ENCODE measurements at regions not wholly inside any gene's neighbourhood (a gene's known extent, or its start where the extent isn't known, plus 50 kb on each side); places are given as distances from the start of the nearest gene placed in this dataset.

DNA sequence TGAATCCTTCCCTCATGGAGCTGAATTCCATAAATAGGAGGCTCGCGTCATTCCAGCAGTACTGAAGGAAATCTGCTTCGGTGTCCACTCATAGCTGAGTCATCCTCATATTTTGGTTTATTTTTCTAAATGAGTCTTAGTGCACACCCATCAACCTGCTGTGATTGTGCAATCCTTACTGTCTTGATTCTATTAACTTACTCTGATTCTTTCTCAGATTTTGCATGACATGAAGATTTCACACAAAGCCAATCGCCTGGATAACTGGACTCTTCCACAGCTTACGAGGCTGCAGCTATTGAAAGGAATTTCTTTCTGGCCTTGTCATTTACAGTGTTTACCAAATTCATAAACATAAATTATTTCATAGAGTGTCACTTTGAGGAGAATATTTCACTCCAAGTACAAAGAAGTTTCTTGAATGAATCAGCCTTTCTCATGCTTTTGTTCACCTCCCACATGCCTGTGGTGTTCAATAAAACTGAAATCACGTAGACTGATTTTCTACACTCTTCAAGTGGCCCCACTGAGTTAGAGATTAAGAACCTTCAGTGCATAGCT is 207.6 kb upstream of the SLITRK2 start:
- Histone ChIP-seq H3K4me1 (no peaks in the 10 kb centered on the region), H3K9me3 (no peaks in the 10 kb centered on the region), H3K27ac (no peak overlapping the region), H3K36me3 (no peaks in the 10 kb centered on the region), H3K27me3 (no peaks in the 10 kb centered on the region), H3K4me3 (no peak overlapping the region)
- intact Hi-C loops (cut with DNase I; ENCODE audit: low total_unique reads) = no loop called here
- TF ChIP-seq, protein P1, sequence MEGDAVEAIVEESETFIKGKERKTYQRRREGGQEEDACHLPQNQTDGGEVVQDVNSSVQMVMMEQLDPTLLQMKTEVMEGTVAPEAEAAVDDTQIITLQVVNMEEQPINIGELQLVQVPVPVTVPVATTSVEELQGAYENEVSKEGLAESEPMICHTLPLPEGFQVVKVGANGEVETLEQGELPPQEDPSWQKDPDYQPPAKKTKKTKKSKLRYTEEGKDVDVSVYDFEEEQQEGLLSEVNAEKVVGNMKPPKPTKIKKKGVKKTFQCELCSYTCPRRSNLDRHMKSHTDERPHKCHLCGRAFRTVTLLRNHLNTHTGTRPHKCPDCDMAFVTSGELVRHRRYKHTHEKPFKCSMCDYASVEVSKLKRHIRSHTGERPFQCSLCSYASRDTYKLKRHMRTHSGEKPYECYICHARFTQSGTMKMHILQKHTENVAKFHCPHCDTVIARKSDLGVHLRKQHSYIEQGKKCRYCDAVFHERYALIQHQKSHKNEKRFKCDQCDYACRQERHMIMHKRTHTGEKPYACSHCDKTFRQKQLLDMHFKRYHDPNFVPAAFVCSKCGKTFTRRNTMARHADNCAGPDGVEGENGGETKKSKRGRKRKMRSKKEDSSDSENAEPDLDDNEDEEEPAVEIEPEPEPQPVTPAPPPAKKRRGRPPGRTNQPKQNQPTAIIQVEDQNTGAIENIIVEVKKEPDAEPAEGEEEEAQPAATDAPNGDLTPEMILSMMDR (IDR thresholded peaks at IDR 0.05) = no peak
- DNase-seq = no peak

DNA sequence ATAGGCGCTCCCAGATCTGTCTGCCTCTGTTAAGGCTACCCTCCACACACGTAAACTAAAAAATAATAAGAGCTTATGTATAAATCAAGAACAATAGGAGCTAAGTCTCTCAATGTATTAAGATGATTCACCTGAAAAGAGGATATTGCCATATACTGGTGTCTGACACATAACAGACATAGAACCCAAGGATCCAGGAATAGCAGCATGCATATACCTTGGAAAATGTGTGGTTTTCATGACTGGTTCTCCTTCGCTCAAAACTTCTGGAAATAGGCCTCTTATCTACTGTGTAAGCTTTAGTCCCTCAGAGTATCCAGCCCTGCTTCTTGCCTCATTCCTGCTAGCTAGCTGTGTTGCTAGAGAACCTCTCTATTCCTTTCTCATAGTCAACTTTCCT is 203.7 kb upstream of the SLITRK2 start:
- intact Hi-C loops (cut with DNase I; ENCODE audit: low total_unique reads) = no loop called here
- Histone ChIP-seq H3K27me3 (no peaks in the 10 kb centered on the region), H3K27ac (no peak overlapping the region), H3K4me3 (no peak overlapping the region), H3K4me1 (no peaks in the 10 kb centered on the region), H3K36me3 (no peaks in the 10 kb centered on the region), H3K9me3 (peaks cover 0 to 3% (median 0%) of the 10 kb centered on the region in 3 donors)
- DNase-seq = no peak
- TF ChIP-seq, protein P1 (IDR thresholded peaks at IDR 0.05) = no peak

DNA sequence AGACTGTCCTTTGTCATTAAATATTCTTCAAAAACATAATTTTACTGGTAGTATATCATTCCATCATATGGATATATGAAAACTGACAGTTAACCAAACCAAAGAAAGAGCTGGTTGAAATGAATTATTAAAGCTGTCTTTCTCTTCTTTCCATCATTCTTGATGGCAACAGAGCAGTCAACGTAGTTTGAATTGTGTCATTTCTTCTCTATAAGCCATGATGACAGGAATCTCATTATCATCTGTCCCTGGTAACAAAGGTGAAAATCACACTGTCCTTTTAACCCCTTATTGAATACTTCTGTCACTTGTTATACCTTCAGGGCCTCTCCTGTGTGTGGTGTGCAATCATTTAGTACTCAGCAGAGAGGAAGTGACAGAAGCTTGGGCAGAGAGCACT is 197.0 kb upstream of the SLITRK2 start:
- intact Hi-C loops (cut with DNase I; ENCODE audit: low total_unique reads) = no loop called here
- no peak overlapping the region for H3K4me3 ChIP-seq
- no peak for DNase-seq
- H3K4me1 ChIP-seq = no peaks in the 10 kb centered on the region
- H3K27me3 ChIP-seq = no peaks in the 10 kb centered on the region
- no peaks in the 10 kb centered on the region for H3K36me3 ChIP-seq
- peaks cover 0 to 3% (median 0%) of the 10 kb centered on the region in 3 donors for H3K9me3 ChIP-seq
- TF ChIP-seq, protein P1 (IDR thresholded peaks at IDR 0.05) = no peak
- no peak overlapping the region for H3K27ac ChIP-seq

DNA sequence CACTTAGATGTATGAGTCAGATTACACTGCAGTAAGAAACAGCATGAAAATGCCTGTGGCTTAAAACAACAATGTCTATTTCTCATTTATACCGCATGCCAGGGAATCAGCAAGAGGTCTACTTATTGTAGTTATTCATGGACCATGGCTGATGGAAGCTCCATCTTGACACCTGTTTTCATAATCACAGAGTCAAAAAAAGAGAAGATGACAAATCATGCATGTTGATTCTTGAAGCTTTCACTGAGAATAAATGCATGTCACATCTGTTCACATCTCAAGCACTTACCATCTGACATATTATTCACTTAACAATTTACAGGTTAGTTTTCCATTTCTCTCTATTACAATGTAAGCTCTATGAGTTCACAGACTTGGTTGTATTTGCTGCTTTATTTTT is 194.2 kb upstream of the SLITRK2 start:
- intact Hi-C loops (cut with DNase I; ENCODE audit: low total_unique reads) = no loop called here
- Histone ChIP-seq H3K9me3 (no peaks in the 10 kb centered on the region), H3K27ac (no peak overlapping the region), H3K27me3 (no peaks in the 10 kb centered on the region), H3K36me3 (no peaks in the 10 kb centered on the region), H3K4me3 (no peak overlapping the region), H3K4me1 (no peaks in the 10 kb centered on the region)
- TF ChIP-seq, protein P1 (IDR thresholded peaks at IDR 0.05) = no peak
- no peak for DNase-seq

DNA sequence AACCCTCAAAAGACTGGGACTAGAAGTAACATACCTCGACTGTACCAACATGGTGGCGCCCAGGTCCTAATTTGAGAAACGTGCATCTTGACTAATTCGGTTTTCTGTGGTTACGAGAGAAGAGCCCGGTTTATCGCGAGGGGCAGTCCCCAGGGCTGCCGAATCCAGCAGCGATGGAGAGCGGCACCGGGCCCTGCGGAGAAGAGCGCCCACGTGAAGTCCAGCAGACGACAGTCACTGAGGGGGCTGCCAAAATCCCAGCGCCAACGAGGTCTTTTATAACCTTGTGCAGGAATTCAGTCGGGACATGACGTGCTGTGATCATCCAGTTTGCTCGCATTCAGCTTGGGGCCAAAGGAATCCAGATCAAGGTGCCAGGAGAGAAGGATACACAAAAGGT is 187.5 kb upstream of the SLITRK2 start:
- Histone ChIP-seq H3K36me3 (no peaks in the 10 kb centered on the region), H3K27ac (no peak overlapping the region), H3K27me3 (no peaks in the 10 kb centered on the region), H3K4me3 (no peak overlapping the region), H3K4me1 (no peaks in the 10 kb centered on the region), H3K9me3 (no peaks in the 10 kb centered on the region)
- DNase-seq = no peak
- TF ChIP-seq, protein P1 (IDR thresholded peaks at IDR 0.05) = no peak
- intact Hi-C loops (cut with DNase I; ENCODE audit: low total_unique reads) = no loop called here

Data from tibial artery (tissue), 4 donors.